Natural killer cell (primary cell): ENCODE measurements at regions not wholly inside any gene's neighbourhood (a gene's known extent, or its start where the extent isn't known, plus 50 kb on each side); places are given as distances from the start of the nearest gene placed in this dataset.

Source experiments
- ATAC-seq, 3 donors: fragments of 150-1000 bp in 2 of 3; fragments of 200-7000 bp in 1 of 3; cut with Tn5 transposase; 1 replicate in 1 of 3; 2 replicates in 2 of 3; pipeline ENCODE4 v1.10.0; 2021; ENCODE audit warnings: mild to moderate bottlenecking in 2 of 3, moderate library complexity in 2 of 3
- DNase-seq, 2 donors: peaks; one replicate each; pipeline versions ENCODE4 v3.0.0 to v3.0.0-alpha.2; 2013 to 2021; ENCODE audit warnings: mixed read lengths in 1 of 2
- H3K27ac ChIP-seq: one replicate; pipeline ENCODE4 v1.5.1; 2013; ENCODE audit warnings: mild to moderate bottlenecking, low read length
- H3K27me3 ChIP-seq: one replicate; pipeline ENCODE4 v1.6.1; 2013; ENCODE audit warnings: low read length; ENCODE audit not compliant: control insufficient read depth, insufficient read depth
- H3K36me3 ChIP-seq: one replicate; pipeline ENCODE4 v1.6.1; 2013; ENCODE audit warnings: low read length; ENCODE audit not compliant: control insufficient read depth, insufficient read depth
- H3K4me1 ChIP-seq: one replicate; pipeline ENCODE4 v1.6.1; 2013; ENCODE audit warnings: low read length; ENCODE audit not compliant: control insufficient read depth, insufficient read depth
- H3K4me3 ChIP-seq: one replicate; pipeline ENCODE4 v1.5.1; 2013; ENCODE audit warnings: low read length
- H3K9me3 ChIP-seq: one replicate; pipeline ENCODE4 v1.6.1; 2013; ENCODE audit warnings: low read length; ENCODE audit not compliant: control insufficient read depth, insufficient read depth
- H3K27ac Mint-ChIP-seq, 2 donors: one replicate each; pipeline ENCODE4 v1.8.0; 2022; ENCODE audit warnings: mild to moderate bottlenecking in 2 of 2, mixed read lengths in 2 of 2, moderate library complexity in 1 of 2
- H3K27me3 Mint-ChIP-seq, 2 donors: one replicate each; pipeline ENCODE4 v1.8.0; 2022; ENCODE audit warnings: low read depth in 2 of 2, mixed read lengths in 2 of 2
- H3K36me3 Mint-ChIP-seq: one replicate; pipeline ENCODE4 v1.8.0; 2022; ENCODE audit warnings: mixed read lengths
- H3K4me1 Mint-ChIP-seq, 2 donors: one replicate each; pipeline ENCODE4 v1.8.0; 2022; ENCODE audit warnings: mixed read lengths in 2 of 2
- H3K4me3 Mint-ChIP-seq: one replicate; pipeline ENCODE4 v1.8.0; 2022; ENCODE audit warnings: mild to moderate bottlenecking, moderate library complexity, mixed read lengths
- H3K9me3 Mint-ChIP-seq, 2 donors: one replicate each; pipeline ENCODE4 v1.8.0; 2022; ENCODE audit warnings: mixed read lengths in 2 of 2
- CTCF ChIP-seq: fragments of 200-600 bp; IDR thresholded peaks from one replicate; pipeline ENCODE4 v1.8.0; 2022; ENCODE audit warnings: antibody characterized with exemption
- WGBS: methylation state at CpG from one replicate; pipeline ENCODE4 v1.1.7; 2013; ENCODE audit warnings: missing lambda C conversion rate; ENCODE audit not compliant: insufficient coverage; 5-methylcytosine and 5-hydroxymethylcytosine counted together
- intact Hi-C: fragments of 100-400 bp; cut with micrococcal nuclease; formaldehyde crosslinking; loops from one replicate; pipeline ENCODE4 v1.14.2; 2022

- Mint-ChIP-seq H3K27me3 (peaks cover 16 to 51% of the 10 kb centered on the region in 2 donors), H3K4me3 (no peak overlapping the region), H3K36me3 (no peaks in the 10 kb centered on the region), H3K4me1 (peaks cover 8% of the 10 kb centered on the region in 2 donors), H3K27ac (no peak overlapping the region), H3K9me3 (no peaks in the 10 kb centered on the region)
- ATAC-seq, result no peak
- H3K4me1 ChIP-seq, result no peaks in the 10 kb centered on the region
- no peaks in the 10 kb centered on the region for H3K36me3 ChIP-seq
- peaks cover 4% of the 10 kb centered on the region for H3K27me3 ChIP-seq
- no peak overlapping the region for H3K4me3 ChIP-seq
- no peak overlapping the region for H3K27ac ChIP-seq
- DNase-seq, result no peak
- H3K9me3 ChIP-seq, result no peaks in the 10 kb centered on the region
- no peak for TF ChIP-seq CTCF
- intact Hi-C loops, result no loop called here
- WGBS, result 29% methylated on average over 2 of the region's 3 CpGs
Observed at GRCh38 chr4:183392377-183392776, 52.1 kb upstream of the CDKN2AIP start.

- H3K4me3 ChIP-seq, result no peak overlapping the region
- ATAC-seq (no peak), DNase-seq (no peak)
- H3K36me3 ChIP-seq, result no peaks in the 10 kb centered on the region
- 95% methylated on average over 5 of the region's 5 CpGs for WGBS
- Mint-ChIP-seq H3K36me3 (no peaks in the 10 kb centered on the region), H3K9me3 (no peaks in the 10 kb centered on the region), H3K4me1 (peaks cover 16 to 19% of the 10 kb centered on the region in 2 donors), H3K4me3 (no peak overlapping the region), H3K27me3 (peaks cover 17 to 46% of the 10 kb centered on the region in 2 donors), H3K27ac (no peak overlapping the region)
- H3K27me3 ChIP-seq, result peaks cover 4% of the 10 kb centered on the region
- H3K27ac ChIP-seq, result no peak overlapping the region
- intact Hi-C loops, result no loop called here
- TF ChIP-seq CTCF, result no peak
- peaks cover 7% of the 10 kb centered on the region for H3K4me1 ChIP-seq
- no peaks in the 10 kb centered on the region for H3K9me3 ChIP-seq
Observed at GRCh38 chr4:183393446-183393845, 51.0 kb upstream of the CDKN2AIP start.

- no peaks in the 10 kb centered on the region for H3K36me3 Mint-ChIP-seq
- Histone ChIP-seq H3K4me1 (peaks cover 15% of the 10 kb centered on the region), H3K4me3 (no peak overlapping the region), H3K27me3 (peaks cover 4% of the 10 kb centered on the region), H3K36me3 (no peaks in the 10 kb centered on the region), H3K27ac (no peak overlapping the region), H3K9me3 (no peaks in the 10 kb centered on the region)
- WGBS, result 93% methylated on average over 18 of the region's 19 CpGs
- intact Hi-C loops, result no loop called here
- peaks cover 17 to 45% of the 10 kb centered on the region in 2 donors for H3K27me3 Mint-ChIP-seq
- DNase-seq (no peak), ATAC-seq (no peak)
- no peak overlapping the region for H3K27ac Mint-ChIP-seq
- TF ChIP-seq CTCF, result no peak
- H3K4me1 Mint-ChIP-seq, result peaks cover 24 to 28% of the 10 kb centered on the region in 2 donors
- H3K9me3 Mint-ChIP-seq, result no peaks in the 10 kb centered on the region
- H3K4me3 Mint-ChIP-seq, result no peak overlapping the region
Observed at GRCh38 chr4:183394166-183394951, 50.1 kb upstream of the CDKN2AIP start.
